Gastrocnemius medialis (tissue), 4 donors: ENCODE measurements at regions not wholly inside any gene's neighbourhood (a gene's known extent, or its start where the extent isn't known, plus 50 kb on each side); places are given as distances from the start of the nearest gene placed in this dataset.

Experiments used
- POLR2A ChIP-seq, 2 donors: fragments of 450-650 bp; IDR thresholded peaks; one replicate each; pipeline ENCODE4 v1.6.1; 2017; ENCODE audit warnings: antibody characterized with exemption in 2 of 2, mild to moderate bottlenecking in 2 of 2, moderate library complexity in 2 of 2
- TF ChIP-seq, protein P1 (sequence below), 5 experiments: fragments of 450-650 bp in 3 of 5; fragments of 200-600 bp in 2 of 5; sonication (generic) in 2 of 5; IDR thresholded peaks in 4 of 5; conservative IDR thresholded peaks in 1 of 5; 1 replicate in 4 of 5; 2 replicates in 1 of 5; pipeline ENCODE4 v1.5.1; 2016 to 2019; ENCODE audit warnings: antibody characterized with exemption in 5 of 5, mild to moderate bottlenecking in 3 of 5, moderate library complexity in 3 of 5

- TF ChIP-seq POLR2A (IDR thresholded peaks at IDR 0.05): no peak
- TF ChIP-seq, protein P1, sequence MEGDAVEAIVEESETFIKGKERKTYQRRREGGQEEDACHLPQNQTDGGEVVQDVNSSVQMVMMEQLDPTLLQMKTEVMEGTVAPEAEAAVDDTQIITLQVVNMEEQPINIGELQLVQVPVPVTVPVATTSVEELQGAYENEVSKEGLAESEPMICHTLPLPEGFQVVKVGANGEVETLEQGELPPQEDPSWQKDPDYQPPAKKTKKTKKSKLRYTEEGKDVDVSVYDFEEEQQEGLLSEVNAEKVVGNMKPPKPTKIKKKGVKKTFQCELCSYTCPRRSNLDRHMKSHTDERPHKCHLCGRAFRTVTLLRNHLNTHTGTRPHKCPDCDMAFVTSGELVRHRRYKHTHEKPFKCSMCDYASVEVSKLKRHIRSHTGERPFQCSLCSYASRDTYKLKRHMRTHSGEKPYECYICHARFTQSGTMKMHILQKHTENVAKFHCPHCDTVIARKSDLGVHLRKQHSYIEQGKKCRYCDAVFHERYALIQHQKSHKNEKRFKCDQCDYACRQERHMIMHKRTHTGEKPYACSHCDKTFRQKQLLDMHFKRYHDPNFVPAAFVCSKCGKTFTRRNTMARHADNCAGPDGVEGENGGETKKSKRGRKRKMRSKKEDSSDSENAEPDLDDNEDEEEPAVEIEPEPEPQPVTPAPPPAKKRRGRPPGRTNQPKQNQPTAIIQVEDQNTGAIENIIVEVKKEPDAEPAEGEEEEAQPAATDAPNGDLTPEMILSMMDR (IDR thresholded peaks at IDR 0.05 in 4 of 5, conservative IDR thresholded peaks at IDR 0.05 in 1 of 5): no peak
Observed at GRCh38 chr14:96953087-96953874, 156.1 kb downstream of the VRK1 start.
